Calu3 (cell line): ENCODE measurements at regions not wholly inside any gene's neighbourhood (a gene's known extent, or its start where the extent isn't known, plus 50 kb on each side); places are given as distances from the start of the nearest gene placed in this dataset.

ENCODE experiments used
- BruUV-seq: library from RNA; stranded (reverse); fragments of 400-500 nt; replicated peaks from 2 replicates; lab custom pipeline; 2021; lab: Mats Ljungman, UMichigan
- CTCF ChIA-PET: fragments of 300-600 bp; sonication (Branson Sonifier 250); formaldehyde crosslinking; loops from one replicate; lab custom pipeline; 2022; ENCODE audit warnings: antibody characterized with exemption; lab: Charles Lee
- DNase-seq: peaks from one replicate; pipeline ENCODE4 v3.0.0; 2022
- H3K27ac Mint-ChIP-seq: one replicate; pipeline ENCODE4 v1.8.0; 2022; ENCODE audit warnings: mixed read lengths; ENCODE audit not compliant: unreplicated experiment
- H3K27me3 Mint-ChIP-seq: one replicate; pipeline ENCODE4 v1.8.0; 2022; ENCODE audit warnings: mixed read lengths; ENCODE audit not compliant: unreplicated experiment
- H3K36me3 Mint-ChIP-seq: one replicate; pipeline ENCODE4 v1.8.0; 2022; ENCODE audit warnings: mild to moderate bottlenecking, moderate library complexity, mixed read lengths; ENCODE audit not compliant: insufficient read depth, unreplicated experiment
- H3K4me1 Mint-ChIP-seq: one replicate; pipeline ENCODE4 v1.8.0; 2022; ENCODE audit warnings: mild to moderate bottlenecking, low read depth, mixed read lengths; ENCODE audit not compliant: unreplicated experiment
- H3K4me3 Mint-ChIP-seq: one replicate; pipeline ENCODE4 v1.8.0; 2022; ENCODE audit warnings: mild to moderate bottlenecking, low read depth, moderate library complexity, mixed read lengths; ENCODE audit not compliant: unreplicated experiment
- H3K9me3 Mint-ChIP-seq: one replicate; pipeline ENCODE4 v1.8.0; 2022; ENCODE audit warnings: low read depth, mixed read lengths; ENCODE audit not compliant: unreplicated experiment
- intact Hi-C: fragments of 100-400 bp; cut with micrococcal nuclease; formaldehyde crosslinking; loops from one replicate; pipeline ENCODE4 v1.10.0; 2022; ENCODE audit not compliant: unreplicated experiment
- TF ChIP-seq, protein P1 (sequence below): fragments of 200-600 bp; IDR thresholded peaks from one replicate; pipeline ENCODE4 v1.8.0; 2022; ENCODE audit warnings: antibody characterized with exemption; ENCODE audit not compliant: unreplicated experiment

- TF ChIP-seq, protein P1, sequence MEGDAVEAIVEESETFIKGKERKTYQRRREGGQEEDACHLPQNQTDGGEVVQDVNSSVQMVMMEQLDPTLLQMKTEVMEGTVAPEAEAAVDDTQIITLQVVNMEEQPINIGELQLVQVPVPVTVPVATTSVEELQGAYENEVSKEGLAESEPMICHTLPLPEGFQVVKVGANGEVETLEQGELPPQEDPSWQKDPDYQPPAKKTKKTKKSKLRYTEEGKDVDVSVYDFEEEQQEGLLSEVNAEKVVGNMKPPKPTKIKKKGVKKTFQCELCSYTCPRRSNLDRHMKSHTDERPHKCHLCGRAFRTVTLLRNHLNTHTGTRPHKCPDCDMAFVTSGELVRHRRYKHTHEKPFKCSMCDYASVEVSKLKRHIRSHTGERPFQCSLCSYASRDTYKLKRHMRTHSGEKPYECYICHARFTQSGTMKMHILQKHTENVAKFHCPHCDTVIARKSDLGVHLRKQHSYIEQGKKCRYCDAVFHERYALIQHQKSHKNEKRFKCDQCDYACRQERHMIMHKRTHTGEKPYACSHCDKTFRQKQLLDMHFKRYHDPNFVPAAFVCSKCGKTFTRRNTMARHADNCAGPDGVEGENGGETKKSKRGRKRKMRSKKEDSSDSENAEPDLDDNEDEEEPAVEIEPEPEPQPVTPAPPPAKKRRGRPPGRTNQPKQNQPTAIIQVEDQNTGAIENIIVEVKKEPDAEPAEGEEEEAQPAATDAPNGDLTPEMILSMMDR: no peak
- Mint-ChIP-seq H3K27me3 (no peaks in the 10 kb centered on the region), H3K36me3 (peaks cover 12% of the 10 kb centered on the region), H3K4me3 (peak overlapping the region; percentile 75), H3K27ac (peak overlapping the region; percentile 34), H3K4me1 (peaks cover 8% of the 10 kb centered on the region), H3K9me3 (peaks cover 3% of the 10 kb centered on the region)
- CTCF ChIA-PET: interaction anchor here (0.9 kb wide), 1 partner anchor 9 kb away, joined by 7 read pairs; no protein-coding TSS in a partner anchor
- DNase-seq: peak; percentile 4
- intact Hi-C loops: no loop called here
- no TSS peak for BruUV-seq
Measured at GRCh38 chr10:89837165-89838043, 136.0 kb downstream of the KIF20B start.

- H3K9me3 Mint-ChIP-seq: peaks cover 3% of the 10 kb centered on the region
- no peak for DNase-seq
- no TSS peak for BruUV-seq
- intact Hi-C loops: no loop called here
- peaks cover 8% of the 10 kb centered on the region for H3K4me1 Mint-ChIP-seq
- no peak overlapping the region for H3K27ac Mint-ChIP-seq
- TF ChIP-seq, protein P1: no peak
- CTCF ChIA-PET: interaction anchor here (0.9 kb wide), 1 partner anchor 8 kb away, joined by 7 read pairs; no protein-coding TSS in a partner anchor
- no peaks in the 10 kb centered on the region for H3K27me3 Mint-ChIP-seq
- peaks cover 12% of the 10 kb centered on the region for H3K36me3 Mint-ChIP-seq
- H3K4me3 Mint-ChIP-seq: no peak overlapping the region
Measured at GRCh38 chr10:89838044-89838615, 136.7 kb downstream of the KIF20B start.

DNA sequence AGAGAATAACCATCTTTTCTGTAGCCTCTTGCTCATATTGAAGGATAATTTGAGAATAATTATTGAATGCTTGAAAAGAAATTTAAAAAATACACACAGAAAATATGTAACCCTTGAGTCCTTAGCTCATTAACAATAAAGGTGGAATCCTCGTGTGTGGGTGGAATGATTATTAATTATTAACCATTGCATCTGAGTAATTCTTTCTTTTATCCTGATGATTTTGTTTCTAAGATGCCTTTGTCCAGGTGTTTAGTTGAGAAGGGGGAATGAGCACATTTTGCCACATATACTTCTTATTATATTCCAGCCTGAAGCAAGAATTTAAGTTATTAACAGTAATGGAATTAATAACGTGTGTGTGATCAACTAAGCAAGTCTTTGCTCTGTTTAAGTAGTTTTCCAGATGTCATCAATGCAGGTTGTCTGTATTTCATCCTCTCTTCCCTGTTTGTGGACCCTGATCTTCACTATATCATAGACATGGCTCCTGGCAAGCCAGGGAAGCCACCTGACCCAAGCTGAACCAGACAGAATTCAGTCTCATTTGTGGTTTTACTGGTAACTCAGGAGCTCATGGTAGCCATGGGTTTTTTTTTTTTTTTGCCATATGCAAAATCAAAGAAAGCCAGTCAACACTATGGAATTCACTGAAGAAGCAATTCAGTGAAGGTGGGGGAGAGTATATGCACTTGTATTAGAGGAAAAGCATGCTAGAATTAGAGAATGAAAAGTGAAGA lies 144.3 kb downstream of the KIF20B start:
- Mint-ChIP-seq H3K27ac (peak overlapping the region; percentile 35), H3K4me3 (peak overlapping the region; percentile 33)
- DNase-seq: no peak

GRCh38 chr10:89846281-89846630 lies 144.9 kb downstream of the KIF20B start:
- peak overlapping the region; percentile 33 for H3K4me3 Mint-ChIP-seq
- TF ChIP-seq, protein P1: no peak
- CTCF ChIA-PET: interaction anchor here (0.7 to 1.3 kb wide), 2 partner anchors 9 to 57 kb away, joined by 6 to 7 read pairs; no protein-coding TSS in a partner anchor
- no TSS peak for BruUV-seq
- no peaks in the 10 kb centered on the region for H3K27me3 Mint-ChIP-seq
- peaks cover 7% of the 10 kb centered on the region for H3K9me3 Mint-ChIP-seq
- H3K36me3 Mint-ChIP-seq: no peaks in the 10 kb centered on the region
- intact Hi-C loops: no loop called here
- DNase-seq: no peak
- peaks cover 18% of the 10 kb centered on the region for H3K4me1 Mint-ChIP-seq
- H3K27ac Mint-ChIP-seq: peak overlapping the region; percentile 35

More for the DNA sequence above, 144.3 kb downstream of the KIF20B start:
- no peaks in the 10 kb centered on the region for H3K27me3 Mint-ChIP-seq
- TF ChIP-seq, protein P1: no peak
- BruUV-seq: no TSS peak
- intact Hi-C loops: no loop called here
- peaks cover 18% of the 10 kb centered on the region for H3K4me1 Mint-ChIP-seq
- CTCF ChIA-PET: interaction anchor here (0.7 to 1.3 kb wide), 3 partner anchors 8 to 58 kb away, joined by 3 to 7 read pairs (median 6); no protein-coding TSS in a partner anchor
- no peaks in the 10 kb centered on the region for H3K36me3 Mint-ChIP-seq
- peaks cover 7% of the 10 kb centered on the region for H3K9me3 Mint-ChIP-seq
